ENCODE measurements at regions not wholly inside any gene's neighbourhood (a gene's known extent, or its start where the extent isn't known, plus 50 kb on each side); places are given as distances from the start of the nearest gene placed in this dataset.

DNA sequence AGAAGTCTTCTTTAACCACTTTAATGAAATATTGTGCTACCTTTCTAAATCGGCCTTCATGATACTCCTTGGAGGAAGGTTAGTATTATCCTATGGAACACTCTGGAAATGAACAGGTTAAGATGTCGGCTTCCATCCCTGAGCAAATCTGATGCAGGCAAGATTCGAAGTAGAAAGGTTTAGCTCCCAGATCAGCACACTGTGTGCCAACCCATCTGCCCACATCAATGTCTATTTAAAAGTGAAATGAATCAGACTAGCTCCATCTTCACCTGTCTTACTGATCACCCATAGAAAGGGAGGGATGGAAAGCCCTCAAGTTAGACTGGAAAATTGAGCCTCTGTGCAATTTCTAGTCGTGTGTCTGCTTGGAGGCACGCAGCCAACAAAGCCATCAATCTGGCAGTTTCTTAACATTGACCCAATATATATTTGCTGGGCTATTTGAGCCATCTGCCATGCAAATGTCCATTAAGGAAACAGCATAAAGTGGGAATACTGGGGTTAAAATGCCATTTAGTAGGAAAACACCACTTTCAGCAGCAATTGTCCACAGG, 506.1 kb downstream of the RMST start:
- no peak for TF ChIP-seq CTCF (IDR thresholded peaks at IDR 0.05)
- DNase-seq, result no peak
- H3K4me3 ChIP-seq, result no peak overlapping the region
- H3K9me3 ChIP-seq, result peaks cover 0 to 5% (median 0%) of the 10 kb centered on the region in 11 donors
- H3K36me3 ChIP-seq, result no peaks in the 10 kb centered on the region
- no peak for ATAC-seq
- H3K4me1 ChIP-seq, result no peaks in the 10 kb centered on the region
- 60 to 61% methylated on average over 5 of the region's 5 CpGs for WGBS, 2 donors
- H3K27me3 ChIP-seq, result no peaks in the 10 kb centered on the region
- H3K27ac ChIP-seq, result no peak overlapping the region
- intact Hi-C loops (cut with DNase I), result no loop called here

GRCh38 chr12:97977870-97978405, 515.3 kb downstream of the RMST start:
- intact Hi-C loops (cut with DNase I), result no loop called here
- 73 to 85% methylated on average over 2 of the region's 2 CpGs for WGBS, 2 donors

GRCh38 chr12:97982684-97983083, 520.1 kb downstream of the RMST start:
- WGBS, 2 donors, result 86 to 87% methylated on average over 3 of the region's 3 CpGs
- ATAC-seq (no peak), DNase-seq (no peak)
- no peaks in the 10 kb centered on the region for H3K36me3 ChIP-seq
- no peaks in the 10 kb centered on the region for H3K27me3 ChIP-seq
- peaks cover 0 to 21% (median 0%) of the 10 kb centered on the region in 9 donors for H3K4me1 ChIP-seq
- intact Hi-C loops (cut with DNase I), result no loop called here
- H3K9me3 ChIP-seq, result peaks cover 0 to 15% (median 0%) of the 10 kb centered on the region in 11 donors
- no peak overlapping the region for H3K27ac ChIP-seq
- no peak for TF ChIP-seq CTCF (IDR thresholded peaks at IDR 0.05)
- H3K4me3 ChIP-seq, result no peak overlapping the region

More at GRCh38 chr12:97977870-97978405, 515.3 kb downstream of the RMST start:
- Histone ChIP-seq H3K9me3 (peaks cover 0 to 15% (median 4%) of the 10 kb centered on the region in 11 donors), H3K27ac (no peak overlapping the region), H3K27me3 (no peaks in the 10 kb centered on the region), H3K4me1 (no peaks in the 10 kb centered on the region), H3K36me3 (no peaks in the 10 kb centered on the region), H3K4me3 (no peak overlapping the region)
- TF ChIP-seq CTCF (IDR thresholded peaks at IDR 0.05), result no peak
- DNase-seq (no peak), ATAC-seq (no peak)

DNA sequence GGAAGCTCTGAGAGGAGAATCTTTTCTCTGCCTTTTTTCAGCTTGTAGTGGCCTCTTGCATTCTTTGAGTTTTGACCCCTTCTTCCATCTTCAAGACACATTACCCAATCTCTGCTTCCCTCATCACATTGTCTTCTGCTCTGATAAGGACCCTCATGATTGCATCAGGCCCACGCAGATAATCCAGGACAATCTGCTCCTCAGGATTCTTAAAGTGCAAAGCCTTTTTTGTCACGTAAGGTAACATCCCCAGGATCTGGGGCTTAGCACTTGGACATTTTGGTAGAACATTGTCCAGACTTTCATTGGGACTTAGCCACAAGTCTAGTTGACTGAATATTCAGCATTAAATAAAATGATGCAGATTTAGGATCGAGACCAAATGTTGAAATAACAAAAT, 521.2 kb downstream of the RMST start:
- H3K4me3 ChIP-seq, result no peak overlapping the region
- intact Hi-C loops (cut with DNase I), result no loop called here
- H3K36me3 ChIP-seq, result no peaks in the 10 kb centered on the region
- ATAC-seq (no peak), DNase-seq (no peak)
- peaks cover 0 to 21% (median 0%) of the 10 kb centered on the region in 9 donors for H3K4me1 ChIP-seq
- 61 to 68% methylated on average over 3 of the region's 3 CpGs for WGBS, 2 donors
- H3K27ac ChIP-seq, result peak overlapping the region in 1 of 10 donors; percentile 52
- H3K27me3 ChIP-seq, result no peaks in the 10 kb centered on the region
- no peak for TF ChIP-seq CTCF (IDR thresholded peaks at IDR 0.05)
- H3K9me3 ChIP-seq, result peaks cover 0 to 15% (median 0%) of the 10 kb centered on the region in 11 donors

Measured in heart right ventricle (tissue), 16 donors.